ENCODE measurements at regions not wholly inside any gene's neighbourhood (a gene's known extent, or its start where the extent isn't known, plus 50 kb on each side); places are given as distances from the start of the nearest gene placed in this dataset. TPM values are rescaled to one million over a fixed set of nuclear protein-coding genes. Genes with fewer than 3 reads are reported as not detected.

DNA sequence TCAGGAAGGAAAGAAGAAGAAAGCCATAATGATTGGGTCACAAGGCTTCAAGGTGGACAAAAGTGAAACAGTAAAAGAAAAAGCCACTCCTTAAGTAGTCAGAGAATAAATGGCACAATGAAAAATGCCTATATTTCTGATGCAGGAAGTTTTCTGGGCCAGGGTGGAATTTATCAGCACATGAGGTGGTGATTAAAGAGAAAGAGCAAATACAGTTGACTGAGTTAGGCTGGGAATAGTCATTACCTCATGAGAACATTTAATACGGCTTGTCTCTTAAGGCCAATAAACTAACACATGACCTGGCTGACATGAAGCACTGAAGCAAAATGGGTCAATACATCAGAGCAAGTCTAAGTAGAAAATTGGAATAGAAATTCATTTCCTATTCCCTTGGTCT is 499.7 kb downstream of the TMTC2 start:
- no peak for DNase-seq (ENCODE audit: low read depth)

- no peak for DNase-seq (ENCODE audit: low read depth)
Measured at GRCh38 chr12:83185241-83185640, 498.5 kb downstream of the TMTC2 start.

Small RNA genes lying in the stretch of these regions (small RNA-seq; reads per million reads assigned to genes)
- not detected for gene RF00334

Data from HT1080 (cell line).